PFSK-1 (cell line): ENCODE measurements at regions not wholly inside any gene's neighbourhood (a gene's known extent, or its start where the extent isn't known, plus 50 kb on each side); places are given as distances from the start of the nearest gene placed in this dataset.

Source experiments
- FOXP2 ChIP-seq: optimal IDR thresholded peaks from 2 replicates; pipeline ENCODE3; 2011; ENCODE audit warnings: borderline replicate concordance, control low read depth, inconsistent platforms; ENCODE audit not compliant: insufficient read depth; ENCODE audit errors: extremely low read length, extremely low read depth
- POLR2AphosphoS5 ChIP-seq: IDR thresholded peaks from 2 replicates; pipeline ENCODE4 v1.6.1; 2012; ENCODE audit warnings: low read depth, mild to moderate bottlenecking, control low read depth, low read length, moderate library complexity
- SIN3A ChIP-seq: IDR thresholded peaks from 2 replicates; pipeline ENCODE4 v1.6.1; 2012; ENCODE audit warnings: mild to moderate bottlenecking, low read length, moderate library complexity, borderline replicate concordance; ENCODE audit not compliant: insufficient read depth
- TAF1 ChIP-seq: IDR thresholded peaks from 2 replicates; pipeline ENCODE4 v1.6.1; 2012; ENCODE audit warnings: low read length, control low read depth, borderline replicate concordance; ENCODE audit not compliant: insufficient read depth
- TF ChIP-seq, protein P1 (sequence below), 2 experiments: IDR thresholded peaks; 2 replicates each; pipeline versions ENCODE4 v1.6.1 to v1.8.0; 2011 to 2012; ENCODE audit warnings: low read depth in 2 of 2, low read length in 2 of 2, control low read depth in 1 of 2, inconsistent platforms in 1 of 2, mild to moderate bottlenecking in 1 of 2, moderate library complexity in 1 of 2; ENCODE audit not compliant: insufficient read depth in 1 of 2

GRCh38 chr1:60835649-60836048, 246.7 kb upstream of the NFIA start:
- TF ChIP-seq, protein P1, sequence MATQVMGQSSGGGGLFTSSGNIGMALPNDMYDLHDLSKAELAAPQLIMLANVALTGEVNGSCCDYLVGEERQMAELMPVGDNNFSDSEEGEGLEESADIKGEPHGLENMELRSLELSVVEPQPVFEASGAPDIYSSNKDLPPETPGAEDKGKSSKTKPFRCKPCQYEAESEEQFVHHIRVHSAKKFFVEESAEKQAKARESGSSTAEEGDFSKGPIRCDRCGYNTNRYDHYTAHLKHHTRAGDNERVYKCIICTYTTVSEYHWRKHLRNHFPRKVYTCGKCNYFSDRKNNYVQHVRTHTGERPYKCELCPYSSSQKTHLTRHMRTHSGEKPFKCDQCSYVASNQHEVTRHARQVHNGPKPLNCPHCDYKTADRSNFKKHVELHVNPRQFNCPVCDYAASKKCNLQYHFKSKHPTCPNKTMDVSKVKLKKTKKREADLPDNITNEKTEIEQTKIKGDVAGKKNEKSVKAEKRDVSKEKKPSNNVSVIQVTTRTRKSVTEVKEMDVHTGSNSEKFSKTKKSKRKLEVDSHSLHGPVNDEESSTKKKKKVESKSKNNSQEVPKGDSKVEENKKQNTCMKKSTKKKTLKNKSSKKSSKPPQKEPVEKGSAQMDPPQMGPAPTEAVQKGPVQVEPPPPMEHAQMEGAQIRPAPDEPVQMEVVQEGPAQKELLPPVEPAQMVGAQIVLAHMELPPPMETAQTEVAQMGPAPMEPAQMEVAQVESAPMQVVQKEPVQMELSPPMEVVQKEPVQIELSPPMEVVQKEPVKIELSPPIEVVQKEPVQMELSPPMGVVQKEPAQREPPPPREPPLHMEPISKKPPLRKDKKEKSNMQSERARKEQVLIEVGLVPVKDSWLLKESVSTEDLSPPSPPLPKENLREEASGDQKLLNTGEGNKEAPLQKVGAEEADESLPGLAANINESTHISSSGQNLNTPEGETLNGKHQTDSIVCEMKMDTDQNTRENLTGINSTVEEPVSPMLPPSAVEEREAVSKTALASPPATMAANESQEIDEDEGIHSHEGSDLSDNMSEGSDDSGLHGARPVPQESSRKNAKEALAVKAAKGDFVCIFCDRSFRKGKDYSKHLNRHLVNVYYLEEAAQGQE (IDR thresholded peaks at IDR 0.05; ENCODE audit: insufficient read depth in 1 of 2, low read depth in 2 of 2, low read length in 2 of 2), result no peak
- no peak for TF ChIP-seq POLR2AphosphoS5
- no peak for TF ChIP-seq TAF1
- TF ChIP-seq SIN3A, result no peak
- no peak for TF ChIP-seq FOXP2
